ACC112 (cell line): ENCODE measurements at regions not wholly inside any gene's neighbourhood (a gene's known extent, or its start where the extent isn't known, plus 50 kb on each side); places are given as distances from the start of the nearest gene placed in this dataset.
A peak's percentile ranks its signal among the peaks of the same experiment; 100 is the strongest.

Experiments
- H2AFZ ChIP-seq: fragments of 200-600 bp; sonication (generic); one replicate; pipeline ENCODE4 v1.6.0; 2017; ENCODE audit warnings: antibody characterized with exemption, low read length; ENCODE audit not compliant: unreplicated experiment
- H3K27ac ChIP-seq: fragments of 200-600 bp; sonication (generic); 2 replicates; pipeline ENCODE4 v1.5.1; 2014; ENCODE audit warnings: low read depth, mild to moderate bottlenecking, antibody characterized with exemption, low read length, moderate library complexity
- H3K27me3 ChIP-seq: fragments of 200-600 bp; sonication (generic); 2 replicates; pipeline ENCODE4 v1.6.1; 2014; ENCODE audit warnings: mild to moderate bottlenecking, antibody characterized with exemption, low read length, moderate library complexity, mixed read lengths; ENCODE audit not compliant: insufficient read depth
- H3K36me3 ChIP-seq: fragments of 200-600 bp; sonication (generic); 2 replicates; pipeline ENCODE4 v1.6.1; 2016; ENCODE audit warnings: mild to moderate bottlenecking, antibody characterized with exemption, low read length, moderate library complexity, mixed read lengths; ENCODE audit not compliant: insufficient read depth
- H3K4me1 ChIP-seq: fragments of 200-600 bp; sonication (generic); one replicate; pipeline ENCODE4 v1.6.1; 2016; ENCODE audit warnings: low read length, mixed read lengths; ENCODE audit not compliant: insufficient read depth, unreplicated experiment, control insufficient read depth
- H3K4me3 ChIP-seq: fragments of 200-600 bp; sonication (generic); 2 replicates; pipeline ENCODE4 v1.5.1; 2014; ENCODE audit warnings: mild to moderate bottlenecking, low read depth, low read length
- H3K79me2 ChIP-seq: fragments of 200-600 bp; sonication (generic); one replicate; pipeline ENCODE4 v1.6.0; 2016; ENCODE audit warnings: low read length; ENCODE audit not compliant: control insufficient read depth, unreplicated experiment, insufficient read depth

DNA sequence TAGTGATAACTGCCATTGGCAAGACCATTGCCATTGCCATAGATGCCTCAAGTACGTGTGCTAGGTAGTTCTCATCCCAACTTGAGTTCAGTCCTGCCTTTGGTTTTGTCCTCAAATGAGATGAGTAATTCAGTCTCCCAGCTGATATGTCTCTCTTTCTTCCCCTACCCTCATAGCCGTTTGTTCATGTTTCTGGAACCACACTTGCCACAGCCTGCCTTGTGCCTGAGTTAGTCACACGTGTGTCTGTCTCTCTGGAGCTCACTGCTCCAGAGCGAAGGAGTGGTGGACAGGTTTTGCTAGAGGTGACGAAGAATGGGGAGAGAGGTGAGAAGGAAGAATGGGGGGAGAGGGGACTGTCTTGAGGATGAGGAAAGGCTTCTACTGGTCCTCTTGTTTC is 88.0 kb upstream of the IGF1R start:
- no peaks in the 10 kb centered on the region for H3K36me3 ChIP-seq
- H3K79me2 ChIP-seq = no peaks in the 10 kb centered on the region
- H2AFZ ChIP-seq = no peak overlapping the region
- no peak overlapping the region for H3K4me3 ChIP-seq
- peaks cover 57% of the 10 kb centered on the region for H3K27me3 ChIP-seq
- no peak overlapping the region for H3K27ac ChIP-seq
- H3K4me1 ChIP-seq = no peaks in the 10 kb centered on the region

GRCh38 chr15:98561169-98561941 is 87.0 kb upstream of the IGF1R start:
- no peaks in the 10 kb centered on the region for H3K79me2 ChIP-seq
- no peak overlapping the region for H3K4me3 ChIP-seq
- no peak overlapping the region for H3K27ac ChIP-seq
- H2AFZ ChIP-seq = no peak overlapping the region
- H3K36me3 ChIP-seq = no peaks in the 10 kb centered on the region
- peaks cover 59% of the 10 kb centered on the region for H3K27me3 ChIP-seq
- no peaks in the 10 kb centered on the region for H3K4me1 ChIP-seq

- Histone ChIP-seq H2AFZ (no peak overlapping the region), H3K79me2 (no peaks in the 10 kb centered on the region), H3K4me1 (no peaks in the 10 kb centered on the region), H3K27ac (no peak overlapping the region), H3K27me3 (peaks cover 55% of the 10 kb centered on the region), H3K36me3 (no peaks in the 10 kb centered on the region), H3K4me3 (no peak overlapping the region)
Measured at GRCh38 chr15:98562331-98562937, 85.9 kb upstream of the IGF1R start.

DNA sequence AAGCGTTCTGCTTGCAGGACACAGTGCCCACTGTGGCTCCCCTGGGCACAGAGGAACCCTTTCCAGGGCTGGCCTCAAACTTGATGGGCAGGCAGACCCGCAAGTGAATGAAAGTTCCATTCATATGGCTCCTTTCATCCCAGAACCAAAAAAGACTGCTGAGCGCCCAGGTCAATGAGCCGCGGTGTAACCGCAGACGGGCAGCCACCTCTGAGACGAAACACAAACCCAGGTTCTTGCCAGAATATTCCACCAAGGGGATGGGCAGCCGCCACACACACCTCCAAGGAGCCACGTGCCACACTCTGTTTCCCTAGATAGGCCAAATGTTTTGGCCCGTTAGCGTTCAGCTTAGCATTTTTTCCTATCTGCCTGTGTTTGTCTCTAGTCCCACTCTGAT is 82.8 kb upstream of the IGF1R start:
- Histone ChIP-seq H3K27me3 (peaks cover 65% of the 10 kb centered on the region), H3K4me1 (no peaks in the 10 kb centered on the region), H3K79me2 (no peaks in the 10 kb centered on the region), H3K4me3 (no peak overlapping the region), H3K36me3 (no peaks in the 10 kb centered on the region), H3K27ac (no peak overlapping the region), H2AFZ (no peak overlapping the region)

DNA sequence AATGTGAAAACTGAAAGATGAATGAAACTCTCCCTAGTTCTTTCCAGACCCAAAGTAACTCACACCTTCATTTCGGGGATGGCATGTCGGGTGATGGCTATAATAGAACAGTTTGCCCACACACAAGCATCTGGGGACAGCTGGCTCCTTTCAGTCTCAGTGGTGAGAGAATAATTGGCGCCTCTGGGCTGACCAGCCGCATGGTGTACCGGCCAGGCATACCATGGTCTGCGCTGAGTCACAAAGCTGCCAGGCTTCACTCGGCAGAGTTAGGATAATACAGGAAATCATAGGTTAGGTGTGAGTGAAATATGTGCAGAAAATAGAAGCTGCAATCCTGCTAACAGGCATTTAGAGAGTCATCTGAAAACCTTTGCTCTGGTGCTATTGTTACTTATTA is 80.4 kb upstream of the IGF1R start:
- no peaks in the 10 kb centered on the region for H3K79me2 ChIP-seq
- peaks cover 73% of the 10 kb centered on the region for H3K27me3 ChIP-seq
- H3K4me3 ChIP-seq = no peak overlapping the region
- H3K4me1 ChIP-seq = no peaks in the 10 kb centered on the region
- no peak overlapping the region for H3K27ac ChIP-seq
- no peak overlapping the region for H2AFZ ChIP-seq
- H3K36me3 ChIP-seq = no peaks in the 10 kb centered on the region

GRCh38 chr15:98568382-98569017 is 79.8 kb upstream of the IGF1R start:
- Histone ChIP-seq H3K27me3 (peaks cover 77% of the 10 kb centered on the region), H3K27ac (no peak overlapping the region), H3K4me1 (no peaks in the 10 kb centered on the region)

DNA sequence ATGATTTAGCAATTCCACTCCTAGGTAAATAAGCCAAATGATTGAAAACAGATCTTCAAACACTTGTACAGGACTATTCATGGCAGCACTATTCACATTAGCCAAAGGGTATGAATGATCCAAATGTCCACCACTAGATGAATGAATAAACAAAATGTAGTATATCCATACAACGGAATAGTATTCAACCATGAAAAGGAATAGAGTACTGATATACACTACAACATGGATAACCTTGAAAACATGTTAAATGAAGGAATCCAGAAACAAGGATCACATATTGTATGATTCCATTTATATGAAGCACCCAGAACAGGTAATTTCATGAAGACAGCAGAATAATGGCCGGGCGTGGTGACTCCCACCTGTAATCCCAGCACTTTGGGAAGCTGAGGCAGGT is 78.2 kb upstream of the IGF1R start:
- Histone ChIP-seq H2AFZ (no peak overlapping the region), H3K79me2 (no peaks in the 10 kb centered on the region), H3K36me3 (no peaks in the 10 kb centered on the region), H3K4me1 (no peaks in the 10 kb centered on the region), H3K27me3 (peaks cover 82% of the 10 kb centered on the region), H3K27ac (no peak overlapping the region), H3K4me3 (no peak overlapping the region)

More at GRCh38 chr15:98568382-98569017, 79.8 kb upstream of the IGF1R start:
- H3K4me3 ChIP-seq = no peak overlapping the region
- no peaks in the 10 kb centered on the region for H3K79me2 ChIP-seq
- no peak overlapping the region for H2AFZ ChIP-seq
- H3K36me3 ChIP-seq = no peaks in the 10 kb centered on the region

DNA sequence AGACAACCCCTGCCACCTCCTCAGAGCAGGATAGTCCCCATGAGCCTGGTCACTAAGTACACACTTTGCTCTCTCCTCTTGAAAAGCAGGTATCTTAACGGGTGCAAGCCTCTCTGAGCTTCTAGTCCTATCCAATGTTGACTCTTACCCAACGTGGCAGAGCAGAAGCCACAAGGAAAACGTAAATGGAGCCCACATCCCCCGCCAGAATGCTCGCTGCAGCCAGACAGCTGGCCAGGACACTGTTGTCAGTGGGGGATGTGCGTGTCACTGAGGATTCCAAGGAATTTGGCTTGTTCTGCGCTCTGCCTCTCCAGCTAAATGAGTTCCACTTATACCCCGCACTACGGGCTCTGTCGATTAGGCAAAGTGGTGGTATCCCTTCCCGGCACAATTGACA is 67.8 kb upstream of the IGF1R start:
- H3K4me3 ChIP-seq = peak overlapping the region; percentile 29; the same call in 1 of the 2 replicates
- no peak overlapping the region for H2AFZ ChIP-seq
- H3K27ac ChIP-seq = no peak overlapping the region
- peaks cover 67% of the 10 kb centered on the region for H3K27me3 ChIP-seq
- H3K4me1 ChIP-seq = no peaks in the 10 kb centered on the region
- no peaks in the 10 kb centered on the region for H3K79me2 ChIP-seq
- H3K36me3 ChIP-seq = no peaks in the 10 kb centered on the region

DNA sequence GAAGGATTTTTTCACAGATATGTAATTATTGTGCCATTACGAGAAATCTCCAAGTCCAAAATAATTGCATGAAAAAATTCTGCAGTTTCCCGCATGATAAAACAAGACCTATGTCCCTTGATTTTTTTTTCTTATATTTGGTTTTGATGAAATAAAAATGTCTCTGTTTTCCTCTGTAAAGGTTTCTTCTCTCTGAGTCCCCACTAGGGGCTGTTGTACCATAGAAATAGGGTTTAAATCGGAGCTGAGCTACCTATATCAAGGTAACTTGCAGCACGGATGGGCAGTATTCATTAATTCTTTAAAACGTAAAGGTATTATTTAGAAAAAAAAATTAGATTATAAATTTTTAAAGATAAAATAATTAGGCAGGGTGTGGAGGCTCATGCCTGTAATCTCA is 66.6 kb upstream of the IGF1R start:
- Histone ChIP-seq H3K4me1 (no peaks in the 10 kb centered on the region), H3K79me2 (no peaks in the 10 kb centered on the region), H2AFZ (no peak overlapping the region), H3K36me3 (no peaks in the 10 kb centered on the region), H3K4me3 (no peak overlapping the region), H3K27ac (no peak overlapping the region), H3K27me3 (peaks cover 73% of the 10 kb centered on the region)

DNA sequence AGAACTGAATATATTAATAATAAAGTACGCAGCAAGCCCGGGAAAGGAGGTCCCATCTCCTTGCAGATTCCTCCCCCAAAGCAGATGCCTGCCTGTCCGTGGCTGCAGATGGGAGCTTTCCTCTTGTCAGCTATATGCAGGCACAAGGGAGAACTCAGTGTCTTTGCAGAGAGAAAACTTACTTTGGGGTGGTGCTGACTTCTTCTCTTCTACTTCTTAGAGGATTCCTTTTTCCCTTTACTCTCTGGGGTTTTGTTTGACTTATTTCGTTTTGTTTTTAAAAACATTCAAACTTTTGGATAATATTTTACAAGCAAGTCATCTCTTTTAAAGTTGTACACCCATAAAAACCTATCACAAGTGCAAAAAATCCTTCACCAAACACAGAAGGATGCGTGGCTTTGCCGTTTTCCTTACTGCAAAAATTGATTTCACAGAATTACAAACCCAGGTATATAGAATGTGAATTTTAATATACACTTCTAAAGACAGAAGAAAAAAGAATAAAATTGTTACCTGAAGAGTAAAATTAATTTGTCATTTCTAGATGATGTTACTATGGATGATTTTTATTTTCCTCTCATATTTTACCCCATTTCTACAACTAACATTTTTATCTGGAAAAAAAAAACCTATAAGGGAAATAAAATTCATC is 65.3 kb upstream of the IGF1R start:
- Histone ChIP-seq H2AFZ (no peak overlapping the region), H3K27ac (no peak overlapping the region), H3K4me3 (no peak overlapping the region), H3K36me3 (no peaks in the 10 kb centered on the region), H3K79me2 (no peaks in the 10 kb centered on the region), H3K27me3 (peaks cover 71% of the 10 kb centered on the region), H3K4me1 (no peaks in the 10 kb centered on the region)
